Endothelial cell of umbilical vein (primary cell): ENCODE measurements at regions not wholly inside any gene's neighbourhood (a gene's known extent, or its start where the extent isn't known, plus 50 kb on each side); places are given as distances from the start of the nearest gene placed in this dataset.
"Not testable (repeated sequence)": the region's sequence is repeated elsewhere in the genome, so short reads cannot be mapped to it uniquely, and the experiment has no call there.

ENCODE experiments used
- BruUV-seq: library from RNA; stranded (reverse); fragments of 400-500 nt; replicated peaks from 2 replicates; lab custom pipeline; 2021; lab: Mats Ljungman, UMichigan
- CTCF ChIA-PET: fragments of 300-600, 350-600 bp; sonication (Branson Sonifier 250); formaldehyde crosslinking; loops from one replicate; lab custom pipeline; 2021; ENCODE audit warnings: antibody characterized with exemption, inconsistent platforms; lab: Charles Lee
- POLR2A ChIA-PET: fragments of 300-600, 350-600 bp; sonication (Branson Sonifier 250); formaldehyde crosslinking; loops from one replicate; lab custom pipeline; 2021; ENCODE audit warnings: antibody characterized with exemption, inconsistent platforms; lab: Charles Lee
- DNase-seq: peaks from one replicate; pipeline ENCODE4 v3.0.0-alpha.2; 2011; ENCODE audit warnings: low read depth, low spot score
- FAIRE-seq: peaks from 2 replicates; lab custom pipeline; 2011; peaks lifted over from hg19 to GRCh38; lab: Jason Lieb, UNC
- H2AFZ ChIP-seq: 2 replicates; pipeline ENCODE4 v1.6.0; 2012; ENCODE audit warnings: low read depth, low read length, control low read depth, inconsistent platforms
- H3K27ac ChIP-seq: 2 replicates; pipeline ENCODE4 v1.5.1; 2011; ENCODE audit warnings: low read depth, mild to moderate bottlenecking, control low read depth, low read length, moderate library complexity; ENCODE audit not compliant: insufficient read depth
- H3K27me3 ChIP-seq, 2 experiments: 2 replicates each; pipeline versions ENCODE4 v1.6.0 to v1.6.1; 2011; ENCODE audit warnings: low read length in 2 of 2, mixed read lengths in 1 of 2; ENCODE audit not compliant: control insufficient read depth in 2 of 2, insufficient read depth in 2 of 2
- H3K36me3 ChIP-seq, 2 experiments: 2 replicates in 1 of 2; 3 replicates in 1 of 2; pipeline ENCODE4 v1.5.1; 2011; ENCODE audit warnings: low read length in 2 of 2, mild to moderate bottlenecking in 1 of 2, moderate library complexity in 1 of 2; ENCODE audit not compliant: control insufficient read depth in 2 of 2, insufficient read depth in 2 of 2; ENCODE audit errors: extremely low read depth in 1 of 2
- H3K4me1 ChIP-seq: 3 replicates; pipeline ENCODE4 v1.5.1; 2011; ENCODE audit warnings: mild to moderate bottlenecking, low read length; ENCODE audit not compliant: control insufficient read depth, insufficient read depth; ENCODE audit errors: extremely low read depth
- H3K4me2 ChIP-seq: 2 replicates; pipeline ENCODE4 v1.6.1; 2011; ENCODE audit warnings: low read length, control low read depth, mixed read lengths; ENCODE audit not compliant: insufficient read depth
- H3K4me3 ChIP-seq, 3 experiments: fragments of 200-600 bp in 1 of 3; sonication (generic), shearing (Covaris generic) in 1 of 3; replicated peaks in 1 of 3; 2 replicates each; pipeline ENCODE4 v1.5.1; 2011 to 2016; ENCODE audit warnings: control low read depth in 3 of 3, low read length in 3 of 3, mild to moderate bottlenecking in 2 of 3, inconsistent platforms in 1 of 3, low read depth in 1 of 3, moderate library complexity in 1 of 3; ENCODE audit not compliant: insufficient read depth in 1 of 3
- H3K79me2 ChIP-seq: 2 replicates; pipeline ENCODE4 v1.6.0; 2012; ENCODE audit warnings: low read length, inconsistent platforms; ENCODE audit not compliant: control insufficient read depth, insufficient read depth
- H3K9ac ChIP-seq: replicated peaks from 2 replicates; pipeline ENCODE3; 2011; ENCODE audit warnings: low read length, control low read depth; ENCODE audit not compliant: insufficient read depth; ENCODE audit errors: extremely low read depth
- H3K9me1 ChIP-seq: replicated peaks from 3 replicates; pipeline ENCODE4 v1.6.0; 2011; ENCODE audit warnings: mild to moderate bottlenecking, low read length; ENCODE audit not compliant: control insufficient read depth, insufficient read depth; ENCODE audit errors: extremely low read depth
- H3K9me3 ChIP-seq: replicated peaks from 2 replicates; pipeline ENCODE4 v1.5.1; 2012; ENCODE audit warnings: low read length, inconsistent platforms; ENCODE audit not compliant: control insufficient read depth, insufficient read depth
- H4K20me1 ChIP-seq: replicated peaks from 2 replicates; pipeline ENCODE3; 2011; ENCODE audit warnings: mild to moderate bottlenecking, low read length; ENCODE audit not compliant: control insufficient read depth, insufficient read depth; ENCODE audit errors: extremely low read depth
- dilution Hi-C: fragments of 300-500 bp; cut with MboI; formaldehyde crosslinking; loops from one replicate; pipeline ENCODE4 v1.15.0; 2019; ENCODE audit warnings: low sequenced_read_pairs; ENCODE audit not compliant: extremely low pct_ligation_motif_present
- intact Hi-C: fragments of 100-400 bp; cut with micrococcal nuclease; formaldehyde crosslinking; loops from one replicate; pipeline ENCODE4 v1.10.0; 2022

DNA sequence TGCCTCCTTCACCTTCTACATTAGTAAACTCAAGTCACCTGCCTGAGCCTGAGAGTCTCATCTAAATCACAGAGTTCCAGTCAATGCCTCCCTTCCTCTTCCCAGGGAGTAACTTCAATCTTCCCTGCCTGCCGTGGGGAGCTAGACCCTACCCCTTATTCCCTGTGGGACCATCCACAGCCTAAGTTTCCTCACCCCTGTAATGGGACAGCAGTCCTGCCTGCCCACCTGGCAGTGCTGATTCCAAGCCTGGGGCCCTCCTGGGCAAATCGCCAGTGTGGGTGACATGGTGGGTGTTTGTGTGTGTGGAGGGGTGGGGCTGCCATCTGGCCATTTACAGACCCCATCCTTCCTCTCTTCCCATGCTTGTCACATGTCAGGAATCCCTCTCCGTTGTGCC lies 258.6 kb downstream of the ANKRD30B start:
- H3K27me3 ChIP-seq, H3K4me2 ChIP-seq, H3K27ac ChIP-seq, H2AFZ ChIP-seq, H3K9me1 ChIP-seq, CTCF ChIA-PET, DNase-seq, H4K20me1 ChIP-seq, H3K79me2 ChIP-seq, intact Hi-C loops, H3K9me3 ChIP-seq, FAIRE-seq, H3K36me3 ChIP-seq, dilution Hi-C loops, BruUV-seq, H3K4me3 ChIP-seq, H3K4me1 ChIP-seq, POLR2A ChIA-PET, H3K9ac ChIP-seq: not testable (repeated sequence)

DNA sequence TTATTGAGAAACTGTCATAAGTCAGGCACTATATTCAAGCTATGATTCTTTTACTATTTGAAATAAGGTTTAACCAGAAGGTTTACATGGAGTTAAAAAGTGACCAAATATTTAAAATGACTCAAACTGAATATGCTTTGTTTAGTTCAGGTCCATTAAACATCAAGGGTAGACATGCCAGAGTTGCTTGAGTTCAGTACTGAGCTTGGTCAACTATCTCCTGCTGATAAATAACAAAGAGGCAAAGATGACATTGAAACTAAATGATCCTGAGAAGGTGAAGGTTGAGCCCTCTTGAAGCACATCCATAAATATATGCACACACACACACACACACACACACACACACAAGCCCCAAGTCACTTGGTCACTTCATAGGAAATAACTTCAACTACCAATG lies 278.1 kb downstream of the ANKRD30B start:
- H3K4me3 ChIP-seq, H3K9ac ChIP-seq, POLR2A ChIA-PET, BruUV-seq, H3K79me2 ChIP-seq, H3K9me1 ChIP-seq, H3K9me3 ChIP-seq, dilution Hi-C loops, CTCF ChIA-PET, FAIRE-seq, H3K4me2 ChIP-seq, H2AFZ ChIP-seq, H3K4me1 ChIP-seq, H3K36me3 ChIP-seq, H3K27me3 ChIP-seq, DNase-seq, intact Hi-C loops, H3K27ac ChIP-seq, H4K20me1 ChIP-seq: not testable (repeated sequence)

DNA sequence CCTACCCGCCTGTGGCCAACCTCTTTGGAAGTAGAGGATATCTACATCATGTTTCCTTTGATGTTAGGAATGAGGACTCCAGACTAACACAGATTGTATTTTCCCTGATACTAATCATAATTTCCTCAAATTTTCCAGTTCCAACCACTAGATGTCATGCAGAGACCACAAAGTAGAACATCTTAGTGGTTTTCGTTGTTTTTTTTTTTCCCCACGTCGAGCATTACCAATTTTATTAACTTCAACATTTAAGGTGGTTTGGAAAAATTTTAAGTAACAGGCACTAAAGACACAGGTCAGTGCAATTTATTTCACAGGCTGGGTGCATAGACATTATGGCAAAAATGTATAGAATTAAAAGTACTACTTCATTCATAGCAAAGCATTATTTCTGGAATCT lies 280.1 kb downstream of the ANKRD30B start:
- FAIRE-seq, dilution Hi-C loops, POLR2A ChIA-PET, H3K36me3 ChIP-seq, H3K79me2 ChIP-seq, H3K9ac ChIP-seq, H3K4me2 ChIP-seq, intact Hi-C loops, DNase-seq, CTCF ChIA-PET, H3K27me3 ChIP-seq, H3K4me3 ChIP-seq, H3K27ac ChIP-seq, H4K20me1 ChIP-seq, H3K9me3 ChIP-seq, H3K9me1 ChIP-seq, H3K4me1 ChIP-seq, H2AFZ ChIP-seq, BruUV-seq: not testable (repeated sequence)

DNA sequence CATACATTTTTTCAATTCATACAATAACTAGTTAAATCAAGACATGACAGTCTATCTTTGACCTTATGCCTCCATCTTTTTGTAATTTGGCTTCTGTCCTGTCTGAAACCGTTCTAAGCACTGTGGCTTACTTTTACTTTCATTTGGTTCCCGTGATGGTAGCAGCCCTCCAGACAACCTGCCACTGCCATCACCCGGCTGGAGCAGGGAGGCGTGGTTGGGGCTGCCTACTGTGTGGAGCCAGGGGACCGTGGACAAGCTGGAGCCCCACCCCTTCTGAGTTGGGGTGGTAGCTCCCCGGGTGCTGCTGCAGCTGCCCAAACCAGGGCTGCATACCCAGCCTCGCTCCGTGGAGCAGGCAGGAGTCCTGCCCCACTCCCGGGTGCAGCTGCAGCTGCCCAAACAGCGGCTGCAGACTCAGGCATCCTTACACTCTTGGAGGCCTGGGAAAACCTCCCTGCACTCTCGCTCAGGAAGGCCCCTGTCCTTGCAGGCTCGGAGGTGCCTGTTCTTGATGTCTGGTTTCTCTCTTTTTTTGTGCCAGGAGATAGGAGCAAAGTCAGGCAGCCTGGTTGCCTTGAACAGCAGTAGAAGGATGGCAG lies 312.4 kb downstream of the ANKRD30B start:
- H3K27me3 ChIP-seq, dilution Hi-C loops, H3K4me3 ChIP-seq, H2AFZ ChIP-seq, H3K4me1 ChIP-seq, H3K4me2 ChIP-seq, DNase-seq, H3K27ac ChIP-seq, H3K79me2 ChIP-seq, POLR2A ChIA-PET, intact Hi-C loops, H3K9me1 ChIP-seq, BruUV-seq, H4K20me1 ChIP-seq, H3K36me3 ChIP-seq, CTCF ChIA-PET, H3K9ac ChIP-seq, H3K9me3 ChIP-seq, FAIRE-seq: not testable (repeated sequence)
